Neural progenitor cell (in vitro differentiated cells): ENCODE measurements at regions not wholly inside any gene's neighbourhood (a gene's known extent, or its start where the extent isn't known, plus 50 kb on each side); places are given as distances from the start of the nearest gene placed in this dataset.

Experiments used
- DNase-seq: peaks from one replicate; pipeline ENCODE4 v3.0.0-alpha.2; 2016; ENCODE audit warnings: low spot score
- H2AFZ ChIP-seq: fragments of 200-600 bp; sonication (generic); replicated peaks from 2 replicates; pipeline ENCODE4 v1.6.1; 2016; ENCODE audit warnings: antibody characterized with exemption
- H3F3A ChIP-seq: fragments of 200-600 bp; sonication (generic); 2 replicates; pipeline ENCODE4 v1.6.1; 2016; ENCODE audit warnings: antibody characterized with exemption, low read depth
- H3K27ac ChIP-seq: fragments of 200-600 bp; sonication (generic); 2 replicates; pipeline ENCODE4 v1.5.1; 2016; ENCODE audit warnings: mild to moderate bottlenecking
- H3K27me3 ChIP-seq: fragments of 200-600 bp; sonication (generic); 2 replicates; pipeline ENCODE4 v1.6.1; 2016; ENCODE audit warnings: mild to moderate bottlenecking, moderate library complexity
- H3K36me3 ChIP-seq: fragments of 200-600 bp; sonication (generic); 2 replicates; pipeline ENCODE4 v1.5.1; 2016
- H3K4me1 ChIP-seq: fragments of 200-600 bp; sonication (generic); 2 replicates; pipeline ENCODE4 v1.6.1; 2016; ENCODE audit warnings: mixed run types
- H3K4me2 ChIP-seq: fragments of 200-600 bp; sonication (generic); 2 replicates; pipeline ENCODE4 v1.6.1; 2016
- H3K4me3 ChIP-seq: fragments of 200-600 bp; sonication (generic); 2 replicates; pipeline ENCODE4 v1.5.1; 2016
- H3K79me2 ChIP-seq: fragments of 200-600 bp; sonication (generic); 2 replicates; pipeline ENCODE4 v1.6.1; 2016; ENCODE audit warnings: low read depth
- H3K9ac ChIP-seq: fragments of 200-600 bp; sonication (generic); 2 replicates; pipeline ENCODE4 v1.6.1; 2016
- H3K9me3 ChIP-seq: fragments of 200-600 bp; sonication (generic); 2 replicates; pipeline ENCODE4 v1.5.1; 2016; ENCODE audit warnings: low read depth
- H4K20me1 ChIP-seq: fragments of 200-600 bp; sonication (generic); 2 replicates; pipeline ENCODE4 v1.6.1; 2016; ENCODE audit warnings: low read depth
- H3K27ac Mint-ChIP-seq: 3 replicates; pipeline ENCODE4 v1.8.0; 2021; ENCODE audit warnings: mixed read lengths
- H3K27me3 Mint-ChIP-seq: 2 replicates; pipeline ENCODE4 v1.8.0; 2022; ENCODE audit warnings: low read depth, mild to moderate bottlenecking, inconsistent platforms, moderate library complexity, mixed read lengths; ENCODE audit not compliant: insufficient read depth
- H3K36me3 Mint-ChIP-seq: 3 replicates; pipeline ENCODE4 v1.8.0; 2021; ENCODE audit warnings: mixed read lengths
- H3K4me1 Mint-ChIP-seq: 3 replicates; pipeline ENCODE4 v1.8.0; 2021; ENCODE audit warnings: mixed read lengths
- H3K4me3 Mint-ChIP-seq: 3 replicates; pipeline ENCODE4 v1.8.0; 2021; ENCODE audit warnings: mild to moderate bottlenecking, moderate library complexity, mixed read lengths
- H3K9me3 Mint-ChIP-seq: 3 replicates; pipeline ENCODE4 v1.8.0; 2020; ENCODE audit warnings: mixed read lengths
- EZH2 ChIP-seq: fragments of 200-600 bp; sonication (generic); IDR thresholded peaks from 2 replicates; pipeline ENCODE4 v1.6.1; 2017; ENCODE audit warnings: antibody characterized with exemption, mild to moderate bottlenecking, moderate library complexity
- EZH2phosphoT487 ChIP-seq: fragments of 200-600 bp; sonication (generic); IDR thresholded peaks from 2 replicates; pipeline ENCODE4 v1.6.1; 2017; ENCODE audit warnings: antibody characterized with exemption
- TF ChIP-seq, protein P1 (sequence below): fragments of 200-600 bp; sonication (generic); IDR thresholded peaks from 2 replicates; pipeline ENCODE4 v1.5.1; 2017; ENCODE audit warnings: antibody characterized with exemption, mild to moderate bottlenecking

DNA sequence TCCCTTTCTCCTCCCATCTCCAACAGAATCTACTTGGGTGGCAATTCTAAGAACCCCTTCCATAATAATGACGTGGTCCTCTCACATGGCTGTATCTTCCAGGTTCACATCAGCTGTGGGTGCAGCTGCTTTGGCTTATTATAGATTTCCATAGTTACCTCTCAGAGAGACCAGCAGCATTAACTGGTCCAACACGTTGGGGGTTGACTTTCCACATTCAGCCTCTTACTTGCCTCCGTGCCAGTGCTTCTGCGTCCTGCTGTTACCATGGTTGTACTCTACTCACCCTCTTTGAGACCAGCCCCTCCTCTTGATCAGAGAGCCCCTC is 570.7 kb downstream of the PLCL1 start:
- Mint-ChIP-seq H3K4me1 (peaks cover 3% of the 10 kb centered on the region), H3K4me3 (no peak overlapping the region), H3K27me3 (peaks cover 2% of the 10 kb centered on the region), H3K9me3 (no peaks in the 10 kb centered on the region), H3K36me3 (no peaks in the 10 kb centered on the region), H3K27ac (no peak overlapping the region)
- Histone ChIP-seq H3K4me3 (no peak overlapping the region), H3K79me2 (no peaks in the 10 kb centered on the region), H3K36me3 (no peaks in the 10 kb centered on the region), H3K9me3 (no peaks in the 10 kb centered on the region), H3K27ac (no peak overlapping the region), H4K20me1 (no peaks in the 10 kb centered on the region), H3K4me2 (no peak overlapping the region), H2AFZ (no peak overlapping the region), H3K9ac (no peak overlapping the region), H3K4me1 (no peaks in the 10 kb centered on the region), H3K27me3 (no peaks in the 10 kb centered on the region), H3F3A (no peaks in the 10 kb centered on the region)
- TF ChIP-seq EZH2, result no peak
- TF ChIP-seq, protein P1, sequence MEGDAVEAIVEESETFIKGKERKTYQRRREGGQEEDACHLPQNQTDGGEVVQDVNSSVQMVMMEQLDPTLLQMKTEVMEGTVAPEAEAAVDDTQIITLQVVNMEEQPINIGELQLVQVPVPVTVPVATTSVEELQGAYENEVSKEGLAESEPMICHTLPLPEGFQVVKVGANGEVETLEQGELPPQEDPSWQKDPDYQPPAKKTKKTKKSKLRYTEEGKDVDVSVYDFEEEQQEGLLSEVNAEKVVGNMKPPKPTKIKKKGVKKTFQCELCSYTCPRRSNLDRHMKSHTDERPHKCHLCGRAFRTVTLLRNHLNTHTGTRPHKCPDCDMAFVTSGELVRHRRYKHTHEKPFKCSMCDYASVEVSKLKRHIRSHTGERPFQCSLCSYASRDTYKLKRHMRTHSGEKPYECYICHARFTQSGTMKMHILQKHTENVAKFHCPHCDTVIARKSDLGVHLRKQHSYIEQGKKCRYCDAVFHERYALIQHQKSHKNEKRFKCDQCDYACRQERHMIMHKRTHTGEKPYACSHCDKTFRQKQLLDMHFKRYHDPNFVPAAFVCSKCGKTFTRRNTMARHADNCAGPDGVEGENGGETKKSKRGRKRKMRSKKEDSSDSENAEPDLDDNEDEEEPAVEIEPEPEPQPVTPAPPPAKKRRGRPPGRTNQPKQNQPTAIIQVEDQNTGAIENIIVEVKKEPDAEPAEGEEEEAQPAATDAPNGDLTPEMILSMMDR, result no peak
- no peak for TF ChIP-seq EZH2phosphoT487
- no peak for DNase-seq

DNA sequence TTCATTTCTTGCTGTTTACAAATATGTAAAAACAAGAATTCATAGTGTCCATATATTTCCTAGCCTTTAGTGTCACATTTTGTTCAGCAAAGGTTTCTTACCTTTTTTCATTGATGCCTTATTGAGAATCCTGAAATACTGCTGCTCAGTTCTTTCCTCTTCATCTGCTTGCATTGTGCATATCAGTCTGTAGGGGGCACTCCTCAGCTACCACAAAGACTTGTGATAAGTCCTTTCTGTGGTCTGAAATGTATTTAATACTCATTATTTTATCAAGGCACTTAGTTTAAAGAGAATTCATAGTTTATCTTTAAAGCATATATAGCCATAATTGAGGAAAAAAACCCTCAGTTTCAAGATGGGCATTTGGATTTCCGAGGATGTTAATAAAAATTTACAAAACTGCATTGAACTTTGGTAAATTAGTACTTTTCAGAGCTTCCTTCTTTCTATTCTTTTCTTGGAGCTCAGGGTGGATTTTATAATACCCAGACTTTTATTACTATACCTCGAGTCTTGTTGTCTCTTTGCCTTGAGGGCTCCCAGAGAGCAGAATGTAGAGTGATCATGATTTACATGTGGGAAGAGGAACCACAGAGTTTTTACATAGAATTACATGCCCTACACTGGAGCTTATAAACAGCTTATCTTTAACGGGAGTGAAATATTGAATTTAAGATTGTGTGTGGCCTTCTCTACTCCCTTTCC is 570.1 kb downstream of the PLCL1 start:
- no peak overlapping the region for H2AFZ ChIP-seq
- H3K27me3 ChIP-seq, result no peaks in the 10 kb centered on the region
- peak; percentile 75 for DNase-seq
- TF ChIP-seq, protein P1, result peak; percentile 96
- no peak for TF ChIP-seq EZH2
- H3K4me1 ChIP-seq, result no peaks in the 10 kb centered on the region
- no peak overlapping the region for H3K4me2 ChIP-seq
- no peaks in the 10 kb centered on the region for H3K79me2 ChIP-seq
- no peaks in the 10 kb centered on the region for H3K9me3 ChIP-seq
- no peak overlapping the region for H3K9ac ChIP-seq
- peaks cover 2% of the 10 kb centered on the region for H3K27me3 Mint-ChIP-seq
- no peaks in the 10 kb centered on the region for H3F3A ChIP-seq
- no peaks in the 10 kb centered on the region for H3K36me3 Mint-ChIP-seq
- no peaks in the 10 kb centered on the region for H4K20me1 ChIP-seq
- H3K36me3 ChIP-seq, result no peaks in the 10 kb centered on the region
- no peak overlapping the region for H3K4me3 Mint-ChIP-seq
- no peaks in the 10 kb centered on the region for H3K9me3 Mint-ChIP-seq
- H3K27ac Mint-ChIP-seq, result no peak overlapping the region
- no peak overlapping the region for H3K27ac ChIP-seq
- H3K4me1 Mint-ChIP-seq, result peaks cover 3% of the 10 kb centered on the region
- H3K4me3 ChIP-seq, result no peak overlapping the region

DNA sequence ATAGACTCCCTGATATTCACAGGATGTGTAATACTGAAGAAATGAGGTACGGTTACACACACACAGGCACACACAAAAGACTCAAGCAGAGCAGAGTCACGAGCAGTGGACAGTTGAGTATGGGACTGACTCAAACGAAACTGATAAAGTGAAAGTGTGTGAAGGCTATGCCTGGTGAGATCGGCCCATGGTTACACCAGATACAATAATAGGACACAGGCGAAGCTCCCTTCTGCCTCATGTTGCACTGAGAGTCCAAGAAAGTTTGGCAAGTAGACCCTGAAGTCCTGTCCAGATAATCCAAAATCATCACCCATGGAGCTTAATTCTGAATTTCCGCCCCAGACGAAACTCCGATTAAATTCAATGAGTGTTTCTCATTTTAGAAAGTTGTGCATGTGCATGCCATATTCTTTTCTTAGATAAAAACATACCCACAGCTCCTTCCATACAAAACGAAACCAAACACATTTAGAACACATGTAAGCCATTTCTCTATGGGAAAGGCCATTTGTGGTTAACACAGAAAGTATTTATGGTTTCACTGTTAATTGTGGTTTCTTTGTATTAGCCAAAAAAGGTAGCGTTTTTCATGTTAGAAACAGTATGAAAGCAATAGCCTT is 567.6 kb downstream of the PLCL1 start:
- DNase-seq, result no peak
- Histone ChIP-seq H2AFZ (peak overlapping the region; percentile 41), H3K27ac (no peak overlapping the region), H3K4me3 (no peak overlapping the region), H3K4me2 (no peak overlapping the region), H4K20me1 (no peaks in the 10 kb centered on the region), H3K9ac (no peak overlapping the region), H3K9me3 (no peaks in the 10 kb centered on the region), H3F3A (no peaks in the 10 kb centered on the region), H3K27me3 (no peaks in the 10 kb centered on the region), H3K36me3 (no peaks in the 10 kb centered on the region), H3K79me2 (no peaks in the 10 kb centered on the region), H3K4me1 (no peaks in the 10 kb centered on the region)
- TF ChIP-seq, protein P1, result no peak
- no peak for TF ChIP-seq EZH2
- TF ChIP-seq EZH2phosphoT487, result no peak
- H3K4me3 Mint-ChIP-seq, result no peak overlapping the region
- no peaks in the 10 kb centered on the region for H3K36me3 Mint-ChIP-seq
- no peaks in the 10 kb centered on the region for H3K9me3 Mint-ChIP-seq
- H3K27me3 Mint-ChIP-seq, result peaks cover 2% of the 10 kb centered on the region
- H3K4me1 Mint-ChIP-seq, result peaks cover 3% of the 10 kb centered on the region
- H3K27ac Mint-ChIP-seq, result no peak overlapping the region
